Fibroblast of villous mesenchyme (primary cell): ENCODE measurements at regions not wholly inside any gene's neighbourhood (a gene's known extent, or its start where the extent isn't known, plus 50 kb on each side); places are given as distances from the start of the nearest gene placed in this dataset.
"Not testable (repeated sequence)": the region's sequence is repeated elsewhere in the genome, so short reads cannot be mapped to it uniquely, and the experiment has no call there.

Experiments used
- DNase-seq: peaks from one replicate; pipeline ENCODE4 v3.0.0-alpha.2; 2010; ENCODE audit warnings: low read depth
- H3K4me3 ChIP-seq: 2 replicates; pipeline ENCODE4 v1.5.1; 2011; ENCODE audit warnings: low read depth, mild to moderate bottlenecking, low read length
- CTCF ChIP-seq: IDR thresholded peaks from 2 replicates; pipeline ENCODE4 v1.5.1; 2012; ENCODE audit warnings: low read depth, mild to moderate bottlenecking, low read length; ENCODE audit not compliant: insufficient read depth

GRCh38 chr4:66794390-66795034 lies 750.8 kb downstream of the CENPC start:
- no peak for DNase-seq
- H3K4me3 ChIP-seq: no peak overlapping the region
- TF ChIP-seq CTCF: no peak

- H3K4me3 ChIP-seq: no peak overlapping the region
- no peak for DNase-seq
- no peak for TF ChIP-seq CTCF
These were observed 753.6 kb downstream of the CENPC start for GRCh38 chr4:66791686-66792085.

DNA sequence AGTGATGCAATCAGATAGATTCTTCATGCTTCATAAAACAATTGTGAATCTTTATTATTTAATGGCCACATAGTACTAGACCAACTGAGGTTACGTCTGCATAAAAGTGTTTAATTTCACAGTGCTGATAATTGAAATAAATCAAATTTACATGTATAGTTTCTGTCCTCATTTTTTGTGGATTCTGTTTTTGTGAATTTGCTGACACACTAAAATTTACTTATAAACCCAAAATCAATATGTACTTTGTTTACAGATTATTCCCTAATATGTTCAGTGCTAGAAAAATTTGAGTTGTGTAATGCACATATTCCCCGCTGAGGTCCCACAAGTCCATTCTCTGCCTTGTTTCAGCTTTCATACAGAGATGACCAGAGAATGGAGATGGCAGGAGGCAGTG lies 759.8 kb downstream of the CENPC start:
- no peak for TF ChIP-seq CTCF
- no peak overlapping the region for H3K4me3 ChIP-seq
- no peak for DNase-seq

GRCh38 chr4:66782751-66783150 lies 762.6 kb downstream of the CENPC start:
- H3K4me3 ChIP-seq: not testable (repeated sequence)

DNA sequence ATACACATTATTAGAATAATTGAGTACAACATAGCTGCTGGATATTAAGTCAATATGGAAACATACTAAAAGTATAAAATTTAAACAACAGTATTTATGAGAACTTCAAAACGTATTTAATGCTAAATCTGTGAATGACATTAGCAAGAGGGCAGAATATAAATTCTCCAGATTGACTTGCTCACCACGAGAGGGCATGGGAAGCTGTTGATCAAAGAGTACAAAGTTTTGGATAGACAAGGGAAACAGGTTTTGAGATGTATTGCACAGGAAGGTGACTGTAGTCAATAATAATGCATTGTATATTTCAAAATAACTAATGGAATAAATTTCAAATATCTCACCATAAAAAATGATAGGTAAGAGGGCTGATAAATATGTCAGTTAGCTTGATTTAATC lies 768.2 kb downstream of the CENPC start:
- H3K4me3 ChIP-seq: no peak overlapping the region
- no peak for TF ChIP-seq CTCF
- no peak for DNase-seq

More at GRCh38 chr4:66782751-66783150, 762.6 kb downstream of the CENPC start:
- not testable (repeated sequence) for DNase-seq

- no peak overlapping the region for H3K4me3 ChIP-seq
- no peak for DNase-seq
- TF ChIP-seq CTCF: no peak
These were observed 775.9 kb downstream of the CENPC start for GRCh38 chr4:66769441-66769840.

GRCh38 chr4:66767442-66767841 lies 777.9 kb downstream of the CENPC start:
- TF ChIP-seq CTCF: no peak
- H3K4me3 ChIP-seq: no peak overlapping the region
- no peak for DNase-seq

DNA sequence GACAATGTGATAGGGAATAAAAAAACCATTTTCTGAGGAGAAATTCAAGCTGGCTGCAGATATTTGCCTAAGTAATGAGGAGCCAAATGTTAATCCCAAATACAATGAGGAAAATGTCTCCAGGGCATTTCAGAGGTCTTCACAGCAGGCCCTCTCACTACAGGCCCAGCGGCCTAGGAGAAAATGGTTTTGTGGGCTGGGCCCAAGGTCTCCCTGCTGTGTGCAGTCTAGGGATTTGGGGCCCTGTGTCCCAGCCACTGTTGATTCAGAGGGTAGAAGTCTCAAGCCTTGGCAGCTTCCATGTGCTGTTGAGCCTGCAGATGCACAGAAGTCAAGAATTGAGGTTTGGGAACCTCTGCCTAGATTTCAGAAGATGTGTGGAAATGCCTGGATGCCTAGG lies 778.7 kb downstream of the CENPC start:
- no peak overlapping the region for H3K4me3 ChIP-seq
- no peak for TF ChIP-seq CTCF
- no peak for DNase-seq
